Neutrophil (primary cell): ENCODE measurements at regions not wholly inside any gene's neighbourhood (a gene's known extent, or its start where the extent isn't known, plus 50 kb on each side); places are given as distances from the start of the nearest gene placed in this dataset.

Experiments
- H3K27ac ChIP-seq: fragments of 200-600 bp; sonication (generic); 2 replicates; pipeline ENCODE4 v1.5.1; 2016; ENCODE audit warnings: mild to moderate bottlenecking, moderate library complexity
- H3K27me3 ChIP-seq: fragments of 200-600 bp; sonication (generic); 2 replicates; pipeline ENCODE4 v1.6.0; 2016; ENCODE audit warnings: mild to moderate bottlenecking
- H3K36me3 ChIP-seq: fragments of 200-600 bp; sonication (generic); 2 replicates; pipeline ENCODE4 v1.5.1; 2017
- H3K4me1 ChIP-seq, 2 experiments: fragments of 200-600 bp in 1 of 2; sonication (generic) in 1 of 2; 1 replicate in 1 of 2; 2 replicates in 1 of 2; pipeline versions ENCODE4 v1.5.1 to v1.6.1; 2013 to 2016; ENCODE audit warnings: low read depth in 1 of 2, low read length in 1 of 2, mild to moderate bottlenecking in 1 of 2, moderate library complexity in 1 of 2; ENCODE audit not compliant: control insufficient read depth in 1 of 2, insufficient read depth in 1 of 2
- H3K4me3 ChIP-seq, 2 experiments: fragments of 200-600 bp in 1 of 2; sonication (generic) in 1 of 2; 1 replicate in 1 of 2; 2 replicates in 1 of 2; pipeline ENCODE4 v1.5.1; 2013 to 2016; ENCODE audit warnings: low read depth in 1 of 2, low read length in 1 of 2, mild to moderate bottlenecking in 1 of 2, moderate library complexity in 1 of 2
- H3K9me3 ChIP-seq: fragments of 200-600 bp; sonication (generic); 2 replicates; pipeline ENCODE4 v1.5.1; 2016
- CTCF ChIP-seq: fragments of 200-600 bp; sonication (generic); IDR thresholded peaks from 2 replicates; pipeline ENCODE4 v1.5.1; 2016; ENCODE audit warnings: antibody characterized with exemption

DNA sequence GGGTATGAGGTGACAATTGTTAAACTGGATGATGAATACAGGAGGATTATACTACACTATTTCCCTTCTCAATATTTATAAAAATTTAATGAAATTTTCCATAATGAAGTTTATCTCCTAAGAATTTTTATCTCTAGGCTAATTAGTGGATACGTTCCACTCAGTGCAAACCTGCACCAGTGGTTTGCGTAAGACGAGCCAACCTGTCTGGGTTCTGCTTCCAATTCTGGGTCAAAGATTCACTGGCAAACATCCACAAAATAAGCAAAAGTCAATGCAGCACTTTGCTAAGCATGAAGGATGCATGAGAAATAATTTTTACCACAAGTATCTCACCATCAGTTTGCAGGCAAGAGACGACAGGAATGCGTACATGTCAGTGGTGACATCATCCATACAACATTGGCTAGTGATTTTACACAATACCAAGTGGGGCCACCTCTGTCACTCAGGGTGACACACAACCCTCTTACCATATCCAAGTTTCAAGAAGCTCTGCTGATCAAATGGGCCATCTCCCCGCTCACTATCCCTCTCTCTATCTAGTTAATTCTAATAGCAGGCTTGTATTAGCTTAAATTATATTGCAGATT lies 51.7 kb downstream of the FAM50B start:
- TF ChIP-seq CTCF: no peak
- H3K9me3 ChIP-seq: no peaks in the 10 kb centered on the region
- no peaks in the 10 kb centered on the region for H3K36me3 ChIP-seq
- H3K4me1 ChIP-seq: no peaks in the 10 kb centered on the region
- H3K27me3 ChIP-seq: peaks cover 11% of the 10 kb centered on the region
- H3K4me3 ChIP-seq: no peak overlapping the region
- no peak overlapping the region for H3K27ac ChIP-seq

GRCh38 chr6:3902871-3903648 lies 53.9 kb downstream of the FAM50B start:
- Histone ChIP-seq H3K9me3 (no peaks in the 10 kb centered on the region), H3K27me3 (peaks cover 17% of the 10 kb centered on the region), H3K4me3 (no peak overlapping the region), H3K4me1 (no peaks in the 10 kb centered on the region), H3K36me3 (no peaks in the 10 kb centered on the region), H3K27ac (no peak overlapping the region)
- TF ChIP-seq CTCF: no peak

DNA sequence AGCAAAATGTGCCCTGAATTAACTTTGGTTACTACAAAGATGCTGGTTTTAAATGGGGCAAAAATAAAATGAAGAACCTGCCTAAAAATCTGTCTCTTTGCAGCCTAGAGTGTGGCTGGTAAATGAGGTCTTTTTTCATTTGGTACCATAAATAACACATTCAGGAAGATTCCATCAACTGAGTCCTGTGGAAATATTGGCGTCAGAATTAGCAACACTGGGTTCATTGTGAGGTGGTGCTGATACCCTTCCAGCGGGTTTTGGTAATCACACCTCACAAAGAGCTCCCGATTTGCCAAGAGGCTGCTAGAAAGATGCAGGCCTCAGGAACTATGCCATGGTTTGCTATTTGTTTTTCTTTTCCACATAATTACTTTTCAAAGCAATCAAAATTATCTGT lies 55.3 kb downstream of the FAM50B start:
- H3K27ac ChIP-seq: no peak overlapping the region
- no peaks in the 10 kb centered on the region for H3K36me3 ChIP-seq
- H3K4me1 ChIP-seq: no peaks in the 10 kb centered on the region
- H3K27me3 ChIP-seq: peaks cover 18% of the 10 kb centered on the region
- no peak overlapping the region for H3K4me3 ChIP-seq
- no peaks in the 10 kb centered on the region for H3K9me3 ChIP-seq
- TF ChIP-seq CTCF: no peak

GRCh38 chr6:3905945-3906845 lies 57.0 kb downstream of the FAM50B start:
- Histone ChIP-seq H3K36me3 (no peaks in the 10 kb centered on the region), H3K4me3 (no peak overlapping the region), H3K9me3 (no peaks in the 10 kb centered on the region), H3K27ac (no peak overlapping the region), H3K4me1 (no peaks in the 10 kb centered on the region), H3K27me3 (peaks cover 18% of the 10 kb centered on the region)
- TF ChIP-seq CTCF: no peak

DNA sequence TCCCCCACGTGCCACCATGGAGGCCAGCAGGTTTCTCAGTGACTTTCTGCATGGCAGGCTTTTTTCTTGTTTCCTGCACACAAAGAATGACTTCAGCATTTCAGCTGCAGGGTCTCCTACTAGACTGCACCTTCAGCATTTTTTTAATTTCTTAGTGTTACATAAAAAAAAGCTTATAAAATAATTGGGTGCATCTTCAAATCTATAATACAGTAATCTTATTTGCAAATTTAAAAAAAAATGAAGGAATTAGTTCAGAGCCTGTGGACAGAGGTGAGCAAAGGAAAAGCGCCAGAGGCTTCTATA lies 57.6 kb downstream of the FAM50B start:
- H3K4me1 ChIP-seq: no peaks in the 10 kb centered on the region

More for the DNA sequence above, 57.6 kb downstream of the FAM50B start:
- Histone ChIP-seq H3K4me3 (no peak overlapping the region), H3K9me3 (no peaks in the 10 kb centered on the region), H3K27ac (no peak overlapping the region), H3K36me3 (no peaks in the 10 kb centered on the region), H3K27me3 (peaks cover 18% of the 10 kb centered on the region)
- no peak for TF ChIP-seq CTCF
